ENCODE measurements at regions not wholly inside any gene's neighbourhood (a gene's known extent, or its start where the extent isn't known, plus 50 kb on each side); places are given as distances from the start of the nearest gene placed in this dataset.

DNA sequence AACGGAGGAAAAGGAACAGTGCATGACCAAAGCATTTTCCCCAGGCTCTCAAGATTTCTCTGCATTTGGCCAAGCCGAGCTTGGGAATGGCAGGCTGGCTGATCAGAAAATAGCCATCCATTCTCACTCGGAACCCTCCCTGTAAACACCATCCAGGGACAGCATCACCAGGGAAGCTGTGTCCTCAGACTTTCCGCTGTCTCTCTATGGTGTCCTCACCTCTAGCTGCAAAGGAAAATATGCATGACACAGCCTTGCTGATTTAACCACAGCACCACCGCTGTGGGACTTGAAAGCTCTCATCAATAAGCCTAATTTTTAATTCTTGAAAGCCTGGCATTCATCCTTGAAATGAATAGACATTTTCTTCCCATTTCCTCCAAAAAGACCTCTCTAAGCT lies 311.7 kb downstream of the EIPR1 start:
- TF ChIP-seq CTCF (IDR thresholded peaks at IDR 0.05) (no peak), EP300 (IDR thresholded peaks at IDR 0.05; ENCODE audit: low read depth) (no peak)
